Epithelial cell of proximal tubule (primary cell): ENCODE measurements at regions not wholly inside any gene's neighbourhood (a gene's known extent, or its start where the extent isn't known, plus 50 kb on each side); places are given as distances from the start of the nearest gene placed in this dataset.

Experiments used
- DNase-seq: peaks from one replicate; pipeline ENCODE4 v3.0.0-alpha.2; 2011; ENCODE audit warnings: low read depth
- H3K4me3 ChIP-seq: 2 replicates; pipeline ENCODE4 v1.5.1; 2011; ENCODE audit warnings: low read depth, mild to moderate bottlenecking, low read length
- TF ChIP-seq, protein P1 (sequence below): conservative IDR thresholded peaks from 2 replicates; pipeline ENCODE4 v1.5.1; 2012; ENCODE audit warnings: low read depth, mild to moderate bottlenecking, low read length

DNA sequence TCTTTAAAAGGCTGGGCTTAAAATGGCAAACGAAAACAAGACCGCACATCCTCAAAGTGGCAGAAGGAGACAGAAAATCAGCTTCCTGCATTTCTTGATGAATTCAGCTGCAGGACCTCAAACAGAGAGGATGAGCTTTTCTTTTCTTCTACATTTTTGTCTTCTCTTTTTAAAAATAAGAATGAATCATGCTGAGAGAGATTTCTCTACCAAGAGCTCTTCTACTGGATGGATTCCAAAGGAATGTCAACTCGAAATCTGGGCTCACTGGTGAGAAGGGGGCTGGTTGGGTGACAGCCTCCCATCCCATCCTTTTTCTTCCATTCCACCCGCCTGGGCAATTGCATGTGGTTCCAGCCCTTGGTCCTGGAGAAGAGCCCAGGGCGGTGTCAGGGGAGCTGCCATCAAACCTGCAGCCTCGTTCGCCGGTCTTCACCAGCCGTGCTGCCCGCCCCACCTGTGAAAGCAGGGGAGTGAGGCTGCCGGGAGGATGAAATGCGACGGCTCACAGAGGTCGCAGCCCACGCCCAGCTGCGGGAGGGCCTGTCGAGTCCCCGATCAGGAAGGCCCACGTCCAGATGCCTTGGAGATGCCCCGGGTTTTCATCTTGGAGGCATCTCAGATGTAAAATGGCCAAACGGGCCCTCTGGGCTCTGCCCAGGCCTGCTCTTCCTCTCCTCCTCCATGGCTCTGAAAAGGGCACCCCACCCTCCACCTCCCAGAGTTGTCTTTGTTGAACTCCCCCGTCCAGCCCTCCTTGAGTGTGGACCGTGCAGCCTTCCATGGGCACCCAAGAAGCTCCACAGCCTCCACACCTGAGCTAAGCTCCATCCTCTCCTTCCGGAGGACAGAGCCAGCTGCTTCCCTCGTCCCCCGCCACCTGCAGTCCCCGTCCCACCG is 121.9 kb downstream of the FOXL1 start:
- no peak for DNase-seq
- TF ChIP-seq, protein P1, sequence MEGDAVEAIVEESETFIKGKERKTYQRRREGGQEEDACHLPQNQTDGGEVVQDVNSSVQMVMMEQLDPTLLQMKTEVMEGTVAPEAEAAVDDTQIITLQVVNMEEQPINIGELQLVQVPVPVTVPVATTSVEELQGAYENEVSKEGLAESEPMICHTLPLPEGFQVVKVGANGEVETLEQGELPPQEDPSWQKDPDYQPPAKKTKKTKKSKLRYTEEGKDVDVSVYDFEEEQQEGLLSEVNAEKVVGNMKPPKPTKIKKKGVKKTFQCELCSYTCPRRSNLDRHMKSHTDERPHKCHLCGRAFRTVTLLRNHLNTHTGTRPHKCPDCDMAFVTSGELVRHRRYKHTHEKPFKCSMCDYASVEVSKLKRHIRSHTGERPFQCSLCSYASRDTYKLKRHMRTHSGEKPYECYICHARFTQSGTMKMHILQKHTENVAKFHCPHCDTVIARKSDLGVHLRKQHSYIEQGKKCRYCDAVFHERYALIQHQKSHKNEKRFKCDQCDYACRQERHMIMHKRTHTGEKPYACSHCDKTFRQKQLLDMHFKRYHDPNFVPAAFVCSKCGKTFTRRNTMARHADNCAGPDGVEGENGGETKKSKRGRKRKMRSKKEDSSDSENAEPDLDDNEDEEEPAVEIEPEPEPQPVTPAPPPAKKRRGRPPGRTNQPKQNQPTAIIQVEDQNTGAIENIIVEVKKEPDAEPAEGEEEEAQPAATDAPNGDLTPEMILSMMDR, result no peak
- no peak overlapping the region for H3K4me3 ChIP-seq

DNA sequence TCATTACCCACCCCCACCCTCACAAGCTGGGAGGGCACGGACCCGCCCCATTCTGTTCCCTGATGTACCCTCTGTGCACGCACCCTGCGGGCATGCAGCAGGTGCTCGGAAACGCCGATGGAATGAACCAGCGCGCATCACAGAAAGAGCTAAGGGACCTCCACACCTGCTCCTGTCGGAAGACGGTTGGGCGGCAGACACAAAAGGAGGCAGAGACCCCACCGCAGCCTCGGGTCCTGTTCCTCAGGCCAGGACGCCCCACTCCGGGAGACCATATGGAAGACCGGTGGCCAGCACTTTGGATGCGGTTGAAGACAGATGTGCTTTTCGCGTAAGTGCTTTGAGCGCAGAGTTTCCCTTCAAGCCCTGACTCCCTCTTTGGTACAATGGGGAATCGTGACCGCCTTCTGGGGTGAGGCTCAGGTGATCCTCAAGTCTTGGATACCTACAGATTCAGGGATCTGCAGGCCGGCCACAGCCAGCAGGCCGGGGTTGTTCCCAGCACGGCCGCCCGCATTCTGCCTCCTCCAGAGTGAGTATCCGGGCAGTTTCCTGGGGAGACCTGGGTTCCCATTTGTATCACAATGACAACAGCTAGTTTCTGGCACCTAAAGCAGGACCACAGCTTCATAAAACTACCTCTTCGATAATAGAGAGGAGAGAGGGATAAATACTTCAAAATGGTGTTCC is 123.1 kb downstream of the FOXL1 start:
- TF ChIP-seq, protein P1, result no peak
- no peak for DNase-seq
- no peak overlapping the region for H3K4me3 ChIP-seq

DNA sequence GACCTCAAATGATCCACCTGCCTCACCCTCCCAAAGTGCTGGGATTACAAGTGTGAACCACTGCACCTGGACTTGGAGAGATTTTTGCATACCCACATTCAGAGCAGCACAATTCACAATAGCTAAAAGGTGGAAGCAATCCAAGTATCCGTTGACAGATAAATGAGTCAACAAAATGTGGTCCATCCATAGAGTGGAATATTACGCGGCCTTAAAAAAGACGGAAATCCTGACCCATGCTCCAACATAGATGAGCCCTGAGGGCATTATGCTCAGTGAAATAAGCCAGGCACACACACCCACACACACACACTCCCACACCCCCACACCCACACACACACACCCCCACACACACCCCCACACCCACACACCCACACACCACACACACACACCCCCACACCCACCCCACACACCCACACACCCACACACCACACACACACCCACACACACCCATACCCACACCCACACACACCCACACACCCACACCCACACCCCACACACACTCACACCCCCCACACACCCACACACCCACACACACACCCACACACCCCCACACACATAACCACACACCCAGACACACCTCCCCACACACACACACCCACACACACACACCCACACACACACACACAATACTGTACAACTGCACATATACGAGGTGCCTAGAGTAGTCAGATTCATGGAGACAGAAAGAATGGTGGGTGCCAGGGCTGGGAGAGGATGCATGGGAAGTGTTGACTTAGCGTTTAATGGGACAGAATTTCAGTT is 124.7 kb downstream of the FOXL1 start:
- TF ChIP-seq, protein P1, result no peak
- H3K4me3 ChIP-seq, result no peak overlapping the region
- no peak for DNase-seq

DNA sequence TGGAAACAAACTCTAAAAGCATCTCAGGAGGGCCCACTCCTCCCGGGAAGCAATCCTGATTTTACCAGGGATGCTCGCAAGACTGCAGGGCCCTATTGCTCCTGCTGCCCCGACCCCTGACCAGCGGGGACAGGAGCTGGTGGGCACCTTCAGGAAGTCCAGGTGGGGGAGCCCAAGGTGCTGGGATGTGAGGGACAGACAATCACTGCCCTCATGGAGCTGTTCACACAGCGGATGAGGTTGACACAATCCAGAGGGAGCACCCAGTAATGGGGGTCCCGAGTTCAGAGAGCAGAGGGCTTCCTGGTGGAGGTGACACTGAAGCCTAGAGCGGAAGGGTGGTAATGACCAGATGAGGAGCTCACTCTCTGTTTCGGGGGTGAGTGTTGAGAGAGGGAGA is 126.2 kb downstream of the FOXL1 start:
- no peak for DNase-seq
- no peak overlapping the region for H3K4me3 ChIP-seq
- TF ChIP-seq, protein P1, result no peak

DNA sequence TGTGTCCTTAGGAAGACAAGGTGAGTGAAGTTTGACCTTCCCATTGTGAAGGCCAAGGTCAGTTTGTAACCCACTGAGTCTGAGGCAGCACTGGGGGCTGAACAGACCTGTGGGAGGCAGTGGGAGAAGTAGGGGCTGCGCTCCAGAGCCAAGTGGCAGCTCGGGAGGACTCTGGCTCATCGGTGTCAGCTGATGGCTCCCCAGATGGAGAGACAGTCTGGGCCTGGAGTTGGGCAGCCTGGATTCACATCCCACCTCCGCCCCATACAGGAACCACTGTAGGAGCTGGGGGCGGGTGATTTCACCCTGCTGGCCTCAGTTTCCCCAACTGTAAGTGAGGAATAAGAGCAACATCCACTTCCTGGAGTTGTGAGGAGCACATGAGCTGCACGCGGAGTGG is 128.4 kb downstream of the FOXL1 start:
- TF ChIP-seq, protein P1, result no peak
- DNase-seq, result no peak
- H3K4me3 ChIP-seq, result no peak overlapping the region

DNA sequence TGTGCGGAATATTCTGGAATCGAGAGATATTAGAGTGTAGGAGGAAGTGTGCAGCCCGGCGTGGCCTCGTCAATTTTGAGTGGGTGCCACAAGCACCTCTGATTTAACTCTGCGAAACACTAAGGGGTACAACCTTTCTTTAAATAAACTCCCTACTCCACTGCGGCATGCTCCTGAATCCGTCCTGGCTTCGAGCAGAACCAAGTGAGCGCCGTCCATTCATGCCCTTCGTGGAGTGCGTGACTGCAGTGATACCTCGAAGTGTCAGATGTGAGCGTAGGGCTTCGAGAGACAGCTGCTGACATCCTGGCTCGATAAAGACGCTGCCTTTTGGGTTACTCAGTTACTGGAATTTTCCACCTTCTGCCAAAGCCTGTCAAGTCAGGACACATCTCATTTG is 128.8 kb downstream of the FOXL1 start:
- DNase-seq, result no peak
- no peak overlapping the region for H3K4me3 ChIP-seq
- TF ChIP-seq, protein P1, result no peak
